HG02759 (cell line): ENCODE measurements at regions not wholly inside any gene's neighbourhood (a gene's known extent, or its start where the extent isn't known, plus 50 kb on each side); places are given as distances from the start of the nearest gene placed in this dataset.
"Not testable (repeated sequence)": the region's sequence is repeated elsewhere in the genome, so short reads cannot be mapped to it uniquely, and the experiment has no call there.

ENCODE experiments used
- ATAC-seq: cut with Tn5 transposase; IDR thresholded peaks from one replicate; pipeline ENCODE4 v1.9.1; 2021; ENCODE audit warnings: mild to moderate bottlenecking, moderate library complexity; ENCODE audit not compliant: unreplicated experiment

GRCh38 chr3:177871267-177871666 is 665.0 kb upstream of the KCNMB2 start:
- not testable (repeated sequence) for ATAC-seq

DNA sequence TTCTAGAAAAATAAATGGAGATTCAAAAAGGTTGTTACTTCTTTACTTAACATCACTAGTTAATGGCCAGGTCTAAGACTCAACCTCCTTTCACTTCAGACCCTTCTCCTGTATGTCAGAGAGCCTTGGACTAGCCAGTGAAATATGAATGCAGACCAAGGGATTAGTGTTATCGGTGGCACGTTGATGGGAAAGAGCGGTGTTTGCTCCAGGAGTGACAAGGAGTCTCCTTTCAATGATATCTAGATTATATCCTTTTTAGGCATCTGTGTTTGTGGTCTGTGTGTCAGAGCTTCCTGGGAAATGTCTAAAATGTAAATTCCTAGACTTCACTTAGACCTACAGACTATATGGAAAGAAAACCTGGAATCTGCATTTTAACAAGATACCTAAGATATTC is 658.0 kb upstream of the KCNMB2 start:
- ATAC-seq, result no peak

DNA sequence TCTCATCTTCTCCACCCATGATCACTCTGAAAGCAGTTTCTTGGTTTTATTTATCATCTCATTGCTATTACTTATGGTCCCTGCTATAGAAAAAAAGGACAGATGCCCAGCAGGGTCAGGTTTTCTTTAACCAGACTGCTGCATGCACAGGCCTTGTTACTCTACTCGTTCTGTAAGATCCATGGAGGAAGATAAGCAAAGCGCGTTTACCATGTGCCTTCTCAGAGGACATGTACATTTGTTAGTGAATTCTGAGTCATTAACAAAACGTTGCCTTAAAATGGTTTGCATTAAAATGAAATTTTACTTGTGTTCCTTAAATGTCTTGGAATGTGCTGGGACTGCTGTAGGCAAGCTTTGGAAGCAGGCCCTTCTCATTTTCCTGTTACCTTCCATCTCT is 657.3 kb upstream of the KCNMB2 start:
- ATAC-seq, result no peak

DNA sequence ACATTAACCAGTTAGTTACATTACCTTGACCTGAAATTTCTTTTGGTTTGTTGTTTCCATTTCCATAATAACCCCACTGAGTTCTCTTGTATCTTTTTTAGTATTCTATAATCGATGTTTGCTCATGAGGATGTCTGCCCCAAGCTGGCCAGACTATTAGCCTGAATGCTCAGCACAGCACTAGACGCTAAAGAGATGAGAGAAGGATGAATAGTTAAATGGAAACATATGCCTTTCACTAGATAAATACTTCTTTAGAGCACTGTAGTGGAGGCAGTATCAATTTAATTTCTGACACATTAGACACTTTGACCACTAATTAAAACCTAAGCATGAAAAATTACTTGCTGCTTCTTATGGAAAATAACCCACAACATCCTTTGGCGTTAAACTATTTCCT is 654.9 kb upstream of the KCNMB2 start:
- ATAC-seq, result no peak

DNA sequence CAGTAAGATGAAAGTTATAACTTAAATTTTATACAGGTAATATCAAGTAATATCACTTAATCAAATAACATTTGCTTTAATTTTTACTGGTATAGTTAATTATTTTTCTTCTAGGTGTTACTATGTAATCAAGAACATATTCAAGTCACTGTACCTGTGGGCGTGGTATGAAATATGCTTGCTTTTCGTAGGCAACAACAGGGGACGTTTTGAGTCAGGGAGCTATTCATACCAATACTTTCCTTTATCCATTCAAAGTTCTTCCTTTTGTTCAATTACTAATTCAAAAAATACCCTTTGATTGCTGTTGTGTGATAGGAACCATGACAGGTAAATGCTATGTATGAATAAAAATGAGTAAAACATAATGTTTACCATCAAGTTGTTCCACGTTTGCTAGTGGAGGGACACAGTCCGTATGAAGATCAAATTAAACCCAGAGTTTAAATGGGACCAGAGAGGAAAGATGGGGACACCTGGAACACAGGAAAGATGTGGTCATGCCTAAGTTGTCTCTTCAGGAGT is 654.0 kb upstream of the KCNMB2 start:
- ATAC-seq, result no peak

DNA sequence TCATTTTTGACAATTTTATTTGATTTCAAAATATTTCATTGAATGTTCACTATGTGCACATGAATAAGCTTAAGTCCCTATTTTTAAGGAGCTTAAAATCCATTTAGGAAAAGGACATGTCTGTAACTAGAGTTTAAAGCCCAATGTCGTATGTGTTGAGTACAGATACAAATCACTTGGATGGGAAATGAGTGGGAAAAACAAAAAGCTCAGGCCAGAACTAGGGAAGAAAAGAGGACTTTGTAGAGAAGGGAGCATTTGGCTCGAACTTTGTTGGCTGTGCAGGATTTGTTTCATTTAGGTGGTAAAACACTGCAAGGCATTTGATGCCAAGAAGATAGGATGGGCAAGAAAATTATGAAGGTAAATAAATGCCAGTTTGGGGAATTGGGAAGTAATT is 653.1 kb upstream of the KCNMB2 start:
- ATAC-seq, result no peak

GRCh38 chr3:177883957-177884356 is 652.3 kb upstream of the KCNMB2 start:
- ATAC-seq, result no peak

- ATAC-seq, result no peak
These were observed 651.2 kb upstream of the KCNMB2 start for GRCh38 chr3:177885063-177885462.

GRCh38 chr3:177886501-177886900 is 649.7 kb upstream of the KCNMB2 start:
- no peak for ATAC-seq

DNA sequence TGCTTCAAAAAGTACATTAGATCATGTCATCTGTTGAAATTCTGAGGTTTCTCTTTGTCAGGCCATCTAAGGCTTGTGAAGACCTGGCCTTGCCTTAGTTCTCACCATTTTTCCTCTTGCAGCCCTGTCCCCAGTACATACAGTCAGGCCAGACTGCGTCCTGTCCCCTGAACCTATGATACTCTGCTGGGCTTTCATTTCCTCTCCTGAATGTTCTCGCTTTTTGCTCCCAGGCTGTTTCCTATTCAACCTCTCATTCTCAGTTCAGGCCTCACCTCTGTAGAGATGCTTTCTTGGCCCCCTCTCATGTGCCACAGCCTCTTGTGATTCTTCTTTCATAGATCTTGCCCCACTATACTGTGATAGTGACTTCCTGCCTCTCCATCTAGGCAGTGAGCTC is 648.8 kb upstream of the KCNMB2 start:
- ATAC-seq, result no peak

- ATAC-seq, result no peak
These were observed 647.1 kb upstream of the KCNMB2 start for GRCh38 chr3:177889161-177889560.

GRCh38 chr3:177889652-177890358 is 646.4 kb upstream of the KCNMB2 start:
- no peak for ATAC-seq

DNA sequence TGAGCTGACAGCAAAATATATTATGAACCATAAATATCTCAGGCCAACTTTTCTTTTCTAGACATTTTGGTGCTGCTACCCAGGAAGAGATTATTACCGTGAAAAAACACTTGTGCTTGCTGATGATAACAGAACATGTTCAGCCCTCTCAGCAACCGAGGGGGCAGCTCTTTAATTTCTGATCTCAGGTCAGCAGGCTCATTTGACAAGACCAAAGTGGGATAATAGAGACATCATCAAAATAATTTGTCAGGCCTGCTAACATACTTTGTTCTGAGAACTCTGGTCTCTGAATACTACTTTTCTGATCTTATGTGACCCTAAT is 645.9 kb upstream of the KCNMB2 start:
- ATAC-seq, result no peak

DNA sequence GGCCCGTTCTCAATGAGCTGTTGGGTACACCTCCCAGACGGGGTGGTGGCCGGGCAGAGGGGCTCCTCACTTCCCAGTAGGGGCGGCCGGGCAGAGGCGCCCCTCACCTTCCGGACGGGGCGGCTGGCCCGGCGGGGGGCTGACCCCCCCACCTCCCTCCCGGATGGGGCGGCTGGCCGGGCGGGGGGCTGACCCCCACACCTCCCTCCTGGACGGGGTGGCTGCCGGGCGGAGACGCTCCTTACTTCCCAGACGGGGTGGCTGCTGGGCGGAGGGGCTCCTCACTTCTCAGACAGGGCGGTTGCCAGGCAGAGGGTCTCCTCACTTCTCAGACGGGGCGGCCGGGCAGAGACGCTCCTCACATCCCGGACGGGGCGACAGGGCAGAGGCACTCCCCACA is 644.7 kb upstream of the KCNMB2 start:
- ATAC-seq, result not testable (repeated sequence)

- no peak for ATAC-seq
These were observed 642.9 kb upstream of the KCNMB2 start for GRCh38 chr3:177893331-177893730.

DNA sequence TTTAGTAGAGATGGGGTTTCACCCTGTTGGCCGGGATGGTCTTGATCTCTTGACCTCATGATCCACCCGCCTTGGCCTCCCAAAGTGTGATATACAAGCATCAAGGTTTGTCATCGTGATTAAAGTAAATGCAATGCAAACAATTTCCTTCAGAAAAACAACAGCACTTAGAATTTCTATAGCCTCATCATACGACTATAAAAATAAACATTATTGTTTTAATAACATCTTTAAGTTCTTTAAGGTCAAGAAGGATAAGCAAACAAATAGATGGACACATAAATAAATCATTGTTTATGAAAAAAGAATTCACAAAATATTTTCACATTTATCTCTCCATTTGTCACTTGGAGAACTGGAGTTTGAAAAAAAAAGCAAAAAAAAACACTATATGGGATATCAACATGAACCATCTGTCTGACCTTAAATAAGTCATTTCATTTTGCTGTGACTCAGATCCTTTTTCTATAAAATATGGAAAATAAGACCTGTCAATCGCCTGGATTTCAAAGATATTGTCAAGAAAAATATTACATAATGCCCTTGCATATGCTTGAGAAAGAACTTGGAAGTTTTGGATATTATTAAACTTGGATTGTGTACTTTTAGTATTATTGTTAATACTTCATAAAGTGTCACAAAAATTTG is 642.0 kb upstream of the KCNMB2 start:
- no peak for ATAC-seq

DNA sequence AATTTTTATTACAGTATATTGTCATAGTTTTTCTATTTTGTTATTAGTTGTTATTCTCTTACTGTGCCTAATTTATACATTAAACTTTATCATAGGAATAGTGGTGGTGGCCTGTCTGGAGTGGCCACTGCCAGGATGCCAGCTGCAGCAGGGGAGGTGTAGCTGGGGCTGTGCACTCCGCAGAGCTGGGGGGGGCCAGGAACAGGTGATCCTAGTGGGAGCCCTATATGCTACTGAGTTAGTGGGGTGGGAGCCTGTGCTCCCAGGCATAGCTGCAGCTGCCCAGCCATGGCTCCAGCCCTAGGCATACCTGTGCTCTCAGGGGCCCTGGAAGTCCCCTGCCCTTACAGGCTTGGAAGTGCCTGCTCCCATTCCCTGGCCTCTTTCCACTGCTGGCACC is 638.1 kb upstream of the KCNMB2 start:
- no peak for ATAC-seq

DNA sequence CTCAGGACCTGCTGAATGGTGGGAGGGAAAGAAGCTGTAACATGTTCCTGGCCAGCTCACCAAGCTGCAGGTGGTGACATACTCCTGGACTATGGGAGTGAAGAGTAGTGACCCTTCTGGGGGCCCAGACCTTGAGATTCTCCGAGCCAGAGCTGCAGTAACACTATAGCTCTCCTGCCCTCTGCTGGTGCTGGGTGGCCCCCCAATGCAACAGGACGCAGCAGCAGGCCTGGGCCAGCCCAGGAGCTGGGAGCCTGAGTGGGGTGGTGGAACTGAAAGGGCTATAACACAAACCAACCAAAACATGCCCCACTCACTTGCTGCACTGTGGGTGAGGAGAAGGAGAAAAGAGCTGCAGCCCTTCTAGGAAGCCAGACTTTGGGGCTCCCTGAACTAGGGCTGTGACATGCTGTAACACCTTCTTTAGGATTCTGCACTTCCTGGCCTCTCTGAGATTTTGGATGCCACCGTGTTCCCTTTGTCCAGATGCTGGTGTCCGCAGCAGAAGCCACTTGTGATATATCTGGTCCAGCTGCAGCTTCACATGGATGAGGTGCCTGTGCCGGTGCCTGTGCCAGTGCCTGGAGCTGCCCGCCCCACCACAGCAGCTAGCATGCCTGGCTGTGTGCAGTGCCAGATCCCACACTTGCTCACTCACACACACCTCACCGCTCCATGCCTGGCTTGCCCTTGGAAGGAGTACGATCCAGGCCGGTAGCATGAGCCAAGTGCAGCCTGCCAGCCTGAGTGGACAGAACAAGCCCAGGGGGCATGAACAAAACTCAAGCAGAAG is 636.8 kb upstream of the KCNMB2 start:
- ATAC-seq, result no peak

DNA sequence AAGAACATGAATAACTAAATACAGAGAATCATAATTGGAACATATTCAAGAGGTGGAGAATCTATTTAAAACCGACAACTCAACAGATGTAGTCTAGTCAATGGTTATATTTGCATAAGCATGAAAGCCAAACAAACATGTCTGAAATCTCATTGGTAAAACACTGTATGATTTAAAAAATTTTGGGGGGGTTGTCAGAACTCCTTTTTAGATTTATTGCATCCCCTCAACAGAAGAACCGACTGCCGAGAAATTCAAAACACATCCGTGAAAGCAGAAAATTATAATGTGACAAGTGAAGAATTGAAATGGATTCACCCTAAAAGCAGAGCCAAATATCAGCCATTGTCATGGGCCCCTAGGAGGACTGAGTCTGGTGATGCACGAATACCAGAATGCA is 633.4 kb upstream of the KCNMB2 start:
- no peak for ATAC-seq

GRCh38 chr3:177904621-177905020 is 631.6 kb upstream of the KCNMB2 start:
- no peak for ATAC-seq

GRCh38 chr3:177905173-177906125 is 630.8 kb upstream of the KCNMB2 start:
- ATAC-seq, result no peak
